M059J (cell line): ENCODE measurements at regions not wholly inside any gene's neighbourhood (a gene's known extent, or its start where the extent isn't known, plus 50 kb on each side); places are given as distances from the start of the nearest gene placed in this dataset.
"Not testable (repeated sequence)": the region's sequence is repeated elsewhere in the genome, so short reads cannot be mapped to it uniquely, and the experiment has no call there.

ENCODE experiments used
- DNase-seq: peaks from one replicate; pipeline ENCODE4 v3.0.0-alpha.2; 2012; ENCODE audit warnings: low read depth

- peak; percentile 9 for DNase-seq
These were observed 1030.3 kb upstream of the LCORL start for GRCh38 chr4:19051831-19052230.

DNA sequence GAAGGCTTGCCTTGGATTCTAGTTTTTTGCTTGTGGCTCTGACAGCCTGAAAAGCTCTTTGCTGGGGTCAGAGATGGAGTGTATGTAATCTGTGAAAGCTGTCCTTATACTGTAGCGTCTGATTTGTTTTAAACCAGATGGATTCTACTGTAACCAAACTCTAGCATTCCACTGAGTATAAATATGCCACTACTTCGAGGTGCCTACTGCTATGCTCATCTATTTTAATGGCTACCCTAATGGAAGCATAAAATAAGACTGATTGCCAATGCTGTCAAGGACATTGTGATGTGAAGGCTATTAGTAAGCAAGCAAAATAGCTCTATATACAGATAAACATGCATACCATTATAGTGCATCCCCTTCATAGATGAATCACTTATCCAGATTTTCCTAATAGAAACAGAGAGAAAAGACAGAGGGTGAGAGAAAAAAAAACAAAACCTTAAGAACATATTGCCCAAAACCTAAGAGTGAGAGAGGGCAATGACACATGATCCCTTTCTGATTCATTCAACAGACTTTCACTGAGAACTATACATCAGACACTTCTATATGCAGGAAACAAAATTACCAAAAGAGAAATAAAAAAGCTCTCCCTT lies 1025.8 kb upstream of the LCORL start:
- no peak for DNase-seq

DNA sequence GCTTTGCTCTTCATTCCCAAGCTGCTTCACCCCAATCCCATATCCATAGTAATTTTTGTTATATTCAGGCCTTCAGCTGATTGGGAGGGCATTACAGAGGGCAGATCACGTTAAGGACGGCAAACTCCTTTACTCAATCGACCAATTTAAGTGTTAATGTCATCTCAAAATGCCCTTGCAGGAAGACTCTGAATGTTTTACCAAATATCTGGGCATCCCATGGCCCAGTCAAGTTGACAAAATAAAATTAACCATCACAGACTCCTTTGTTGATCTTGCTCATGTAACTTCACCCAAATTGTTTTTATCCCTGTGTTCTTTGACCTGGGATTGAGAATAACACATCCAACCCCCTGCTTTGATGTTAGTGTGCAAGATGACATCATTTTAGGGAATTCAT lies 1018.3 kb upstream of the LCORL start:
- DNase-seq: no peak

GRCh38 chr4:19038231-19038630 lies 1016.7 kb upstream of the LCORL start:
- no peak for DNase-seq

DNA sequence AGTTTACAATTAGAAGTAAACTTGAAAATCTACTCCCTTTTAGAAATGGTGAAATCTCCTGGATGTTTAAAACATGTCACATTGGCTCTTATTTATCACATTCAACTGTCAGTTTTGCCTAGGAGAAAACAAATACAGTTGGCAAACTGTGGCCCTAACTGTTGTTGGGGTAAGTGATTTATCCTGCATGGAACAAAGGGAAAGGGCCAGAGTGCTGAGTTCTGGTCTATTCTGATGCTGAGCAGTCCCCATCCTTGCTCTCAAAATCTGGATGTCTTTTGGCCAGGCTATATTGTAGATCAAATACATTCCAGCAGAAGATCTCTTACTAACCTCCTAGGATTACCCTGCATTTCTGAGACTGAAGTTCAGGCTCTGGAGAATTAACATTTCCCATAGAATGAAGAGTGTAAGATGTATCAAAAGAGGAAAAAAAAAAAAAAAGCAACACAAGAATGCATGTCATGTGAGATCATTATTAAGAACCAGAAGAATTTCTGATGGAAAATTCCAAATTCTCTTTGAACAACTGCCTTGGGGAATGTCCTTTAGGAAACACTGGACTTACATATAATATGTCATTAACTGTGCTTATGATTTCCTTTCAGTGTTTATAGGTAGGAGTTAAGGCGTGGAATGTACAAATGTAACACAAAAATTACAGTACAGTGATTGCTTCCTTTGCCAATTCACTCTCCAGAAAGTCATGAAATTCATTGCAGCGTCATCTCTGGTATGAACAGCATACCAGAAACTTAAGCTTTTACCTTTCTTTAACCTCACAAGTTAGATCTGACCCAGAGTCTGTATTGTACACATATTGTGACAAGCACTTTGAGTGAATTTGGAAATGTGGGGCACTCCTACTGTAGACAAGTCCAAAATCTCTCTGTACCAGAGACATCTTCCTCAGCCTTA lies 1012.5 kb upstream of the LCORL start:
- DNase-seq: no peak

- DNase-seq: no peak
These were observed 1009.0 kb upstream of the LCORL start for GRCh38 chr4:19030536-19030935.

DNA sequence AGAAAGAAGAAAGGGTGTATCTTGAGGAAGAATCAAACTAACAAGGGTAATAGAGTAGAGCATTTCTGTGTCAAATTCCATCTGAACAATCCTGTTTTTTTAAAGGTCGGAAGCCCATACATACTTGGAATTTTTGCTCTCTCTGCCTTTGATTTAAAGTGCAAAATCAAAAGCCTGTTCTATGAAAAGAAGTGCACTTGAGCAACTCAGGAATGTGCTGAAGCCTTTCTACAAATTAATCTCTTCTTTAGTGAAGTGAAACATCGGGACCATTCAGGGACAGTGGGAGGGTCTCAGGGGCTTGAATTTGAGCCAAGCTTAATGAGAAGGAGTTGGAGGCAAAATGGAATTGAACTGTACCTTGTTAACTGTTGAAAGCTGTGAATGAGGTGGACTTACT lies 1008.5 kb upstream of the LCORL start:
- no peak for DNase-seq

GRCh38 chr4:19026281-19026680 lies 1004.7 kb upstream of the LCORL start:
- peak; percentile 2 for DNase-seq

DNA sequence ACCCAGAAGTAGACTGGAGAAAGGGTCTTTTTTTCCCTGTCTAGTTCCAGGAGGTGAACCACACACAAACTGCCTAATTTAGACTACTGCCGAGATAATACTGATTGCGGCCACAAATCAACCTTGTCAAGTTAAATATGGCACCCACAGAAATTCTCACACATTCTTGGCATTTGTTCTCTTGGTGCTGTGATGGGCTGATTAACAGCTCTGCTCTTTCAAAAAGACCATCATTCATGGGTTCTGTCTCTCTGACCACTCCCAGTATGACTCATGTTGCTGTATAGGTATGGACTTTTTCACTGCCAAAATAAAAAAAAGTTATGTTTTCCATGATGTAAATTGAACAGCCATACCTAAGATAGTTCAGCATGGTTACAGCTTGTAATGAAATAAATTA lies 1003.5 kb upstream of the LCORL start:
- no peak for DNase-seq

GRCh38 chr4:19024047-19024446 lies 1002.5 kb upstream of the LCORL start:
- DNase-seq: no peak

DNA sequence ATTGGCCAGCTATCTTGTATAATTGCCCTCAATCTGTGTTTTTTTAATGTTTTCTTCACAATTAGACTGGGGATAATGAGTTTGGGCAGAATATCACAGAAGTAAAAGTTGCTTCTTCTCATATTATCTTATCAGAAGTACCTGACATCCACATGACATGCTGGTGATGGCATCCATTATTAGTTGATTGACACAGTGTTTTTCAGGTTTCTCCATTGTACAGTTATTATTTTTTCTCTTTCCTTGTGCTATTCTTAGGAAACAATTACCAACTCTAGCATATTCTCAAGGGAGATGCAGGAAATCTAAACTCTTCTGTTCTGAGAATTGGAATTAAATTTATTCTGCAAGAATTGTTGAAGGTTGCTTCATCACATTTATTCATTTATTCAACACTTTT lies 1000.1 kb upstream of the LCORL start:
- DNase-seq: no peak

DNA sequence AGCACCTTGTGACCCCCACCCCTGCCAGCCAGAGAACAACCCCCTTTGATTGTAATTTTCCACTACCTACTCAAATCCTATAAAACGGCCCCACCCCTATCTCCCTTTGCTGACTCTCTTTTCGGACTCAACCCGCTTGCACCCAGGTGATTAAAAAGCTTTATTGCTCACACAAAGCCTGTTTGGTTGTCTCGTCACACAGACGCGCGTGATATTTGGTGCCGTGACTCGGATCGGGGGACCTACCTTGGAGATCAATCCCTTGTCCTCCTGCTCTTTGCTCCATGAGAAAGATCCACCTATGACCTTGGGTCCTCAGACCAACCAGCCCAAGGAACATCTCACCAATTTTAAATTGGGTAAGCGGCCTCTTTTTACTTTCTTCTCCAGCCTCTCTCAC lies 995.0 kb upstream of the LCORL start:
- not testable (repeated sequence) for DNase-seq

GRCh38 chr4:19014594-19014993 lies 993.0 kb upstream of the LCORL start:
- no peak for DNase-seq

DNA sequence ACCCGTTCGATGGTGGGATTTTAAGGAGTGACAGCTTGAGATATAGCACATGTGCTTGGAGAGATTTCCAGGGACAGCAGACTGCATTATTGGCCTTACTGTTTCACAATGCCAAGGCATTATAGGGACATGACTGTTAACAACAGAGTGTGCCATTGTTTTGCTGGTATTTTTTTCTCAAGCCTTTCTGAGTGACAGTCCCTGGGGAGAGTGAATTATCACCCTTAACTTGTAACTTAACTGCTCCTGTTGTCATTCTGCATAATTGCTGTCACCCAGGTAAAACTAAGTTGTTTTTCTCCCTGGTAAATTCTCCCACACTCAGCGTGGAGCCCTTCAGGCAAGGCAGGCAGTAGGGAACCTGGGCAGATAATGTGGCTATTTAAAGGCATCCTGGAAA lies 989.2 kb upstream of the LCORL start:
- no peak for DNase-seq

DNA sequence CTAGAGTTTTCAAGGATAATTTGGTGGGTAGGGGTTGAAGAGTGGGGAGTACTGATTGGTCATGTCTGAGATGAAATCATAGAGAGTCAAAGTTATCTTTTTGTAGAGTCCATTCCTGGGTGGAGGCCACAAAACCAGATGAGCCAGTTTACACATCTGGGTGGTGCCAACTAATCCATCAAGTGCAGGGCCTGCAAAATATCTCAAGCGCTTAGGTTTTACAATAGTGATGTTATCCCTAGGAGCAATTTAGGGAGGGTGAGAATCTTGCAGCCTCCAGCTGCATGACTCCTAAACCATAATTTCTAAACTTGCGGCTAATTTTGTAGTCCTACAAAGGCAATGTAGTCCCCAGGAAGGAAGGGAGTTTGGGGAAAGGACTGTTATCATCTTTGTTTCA lies 988.3 kb upstream of the LCORL start:
- no peak for DNase-seq

DNA sequence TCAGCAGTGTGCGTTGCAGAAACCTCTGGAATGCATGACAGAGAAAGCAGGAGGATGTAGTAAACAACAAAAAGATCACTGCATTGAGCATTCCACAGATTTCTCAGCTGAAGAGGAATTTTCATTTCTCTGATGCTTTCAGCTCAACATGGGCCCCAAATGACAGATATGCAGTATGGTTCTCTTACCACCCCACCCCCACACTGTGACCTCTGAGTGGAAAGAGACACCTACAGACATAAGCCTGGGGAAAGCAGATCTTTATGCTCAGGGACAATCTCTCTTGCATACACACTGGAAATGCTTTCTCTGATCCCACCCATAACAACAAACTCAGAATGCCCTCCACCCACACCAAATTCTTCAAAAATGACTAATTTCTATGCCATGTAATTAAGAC lies 983.7 kb upstream of the LCORL start:
- no peak for DNase-seq

- no peak for DNase-seq
These were observed 980.6 kb upstream of the LCORL start for GRCh38 chr4:19002170-19002569.

- no peak for DNase-seq
These were observed 978.0 kb upstream of the LCORL start for GRCh38 chr4:18999595-18999994.

DNA sequence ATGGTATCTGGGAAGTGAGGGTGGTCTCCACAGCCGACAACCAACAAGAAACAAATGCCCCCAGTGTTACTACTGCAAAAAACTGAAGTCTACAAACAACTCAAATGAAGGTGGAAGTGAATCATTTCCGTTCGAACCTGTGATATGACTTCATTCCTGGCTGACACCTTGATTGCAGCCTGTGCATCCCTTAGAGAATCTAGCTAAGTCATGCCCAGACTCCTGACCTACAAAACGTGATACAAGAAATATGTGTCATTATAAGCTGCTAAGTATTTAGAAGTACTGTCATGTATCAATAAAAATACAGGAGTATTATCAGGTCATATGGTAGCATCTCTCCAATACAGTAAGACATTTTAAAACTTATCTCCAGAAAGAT lies 959.7 kb upstream of the LCORL start:
- DNase-seq: no peak

DNA sequence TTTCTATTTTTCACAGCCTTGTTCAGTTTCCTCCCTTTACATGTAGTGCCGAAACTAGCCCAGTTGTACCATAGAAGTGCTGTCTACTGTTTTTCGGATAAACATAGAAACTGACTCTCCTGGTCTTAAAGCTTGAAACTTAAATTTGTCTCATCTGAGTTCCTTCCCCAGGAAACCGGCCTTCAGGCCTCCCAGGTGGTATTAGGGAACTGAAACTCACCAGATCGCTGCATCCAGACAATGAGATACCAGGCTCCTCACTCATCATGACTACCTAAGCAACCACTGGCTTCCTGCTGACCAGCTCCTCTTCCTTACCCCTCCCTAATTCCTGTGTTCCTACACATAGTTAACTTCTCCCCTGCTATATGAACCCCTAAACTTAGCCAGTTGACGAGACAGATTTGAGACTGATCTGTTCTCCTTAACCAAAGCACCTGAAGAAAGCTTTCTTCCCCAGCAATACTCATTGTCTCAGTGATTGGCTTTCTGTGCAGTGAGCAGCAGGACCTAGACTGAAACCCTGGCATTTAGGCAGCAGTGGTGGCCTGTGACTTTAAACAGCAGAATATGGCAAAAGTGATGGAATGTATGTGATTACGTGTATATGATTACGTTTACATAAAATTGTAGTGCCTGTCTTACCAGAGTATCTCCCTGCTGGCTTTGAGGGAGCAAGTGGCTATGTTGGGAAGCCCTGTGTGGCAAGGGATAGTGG lies 959.1 kb upstream of the LCORL start:
- DNase-seq: no peak

DNA sequence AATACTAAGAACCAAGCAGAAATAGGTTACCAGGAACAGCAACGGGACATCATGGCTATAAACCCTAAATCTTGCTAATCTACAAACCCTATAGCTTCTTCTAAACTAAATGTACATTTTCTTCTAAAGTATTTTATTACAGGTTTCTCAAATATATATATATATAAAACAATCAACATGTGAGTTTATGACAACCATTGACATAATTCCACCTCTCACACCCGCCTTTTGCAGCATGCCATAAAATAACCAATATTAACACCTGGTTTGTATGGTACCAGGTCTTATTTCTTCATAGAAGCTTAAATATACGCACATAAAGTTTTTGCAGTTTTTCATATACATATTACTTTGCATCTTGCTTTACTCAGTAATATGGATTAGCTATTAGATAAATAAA lies 955.3 kb upstream of the LCORL start:
- DNase-seq: no peak

GRCh38 chr4:18975916-18976808 lies 954.6 kb upstream of the LCORL start:
- DNase-seq: no peak
